Endodermal cell (in vitro differentiated cells): ENCODE measurements at regions not wholly inside any gene's neighbourhood (a gene's known extent, or its start where the extent isn't known, plus 50 kb on each side); places are given as distances from the start of the nearest gene placed in this dataset.

Experiments
- DNase-seq: peaks from one replicate; pipeline ENCODE4 v3.0.0-alpha.2; 2017
- H3K27ac ChIP-seq: 2 replicates; pipeline ENCODE4 v1.5.1; 2013; ENCODE audit warnings: mild to moderate bottlenecking, low read depth, low read length, moderate library complexity
- H3K27me3 ChIP-seq: 2 replicates; pipeline ENCODE4 v1.6.1; 2013; ENCODE audit warnings: mild to moderate bottlenecking, low read length, moderate library complexity; ENCODE audit not compliant: insufficient read depth, control insufficient read depth, poor library complexity, severe bottlenecking
- H3K36me3 ChIP-seq: 2 replicates; pipeline ENCODE4 v1.7.0; 2013; ENCODE audit warnings: mild to moderate bottlenecking, low read length, moderate library complexity; ENCODE audit not compliant: control insufficient read depth, insufficient read depth
- H3K4me1 ChIP-seq: one replicate; pipeline ENCODE4 v1.7.0; 2013; ENCODE audit warnings: low read length; ENCODE audit not compliant: control insufficient read depth, insufficient read depth
- H3K4me3 ChIP-seq: 2 replicates; pipeline ENCODE4 v1.5.1; 2013; ENCODE audit warnings: mild to moderate bottlenecking, low read length, moderate library complexity
- H3K9ac ChIP-seq: 2 replicates; pipeline ENCODE4 v1.6.1; 2013; ENCODE audit warnings: mild to moderate bottlenecking, low read length, moderate library complexity; ENCODE audit not compliant: poor library complexity, severe bottlenecking; ENCODE audit errors: extremely low read depth
- H3K9me3 ChIP-seq: 2 replicates; pipeline ENCODE4 v1.6.1; 2013; ENCODE audit warnings: mild to moderate bottlenecking, low read length, moderate library complexity; ENCODE audit not compliant: control insufficient read depth
- H3K27ac Mint-ChIP-seq: 2 replicates; pipeline ENCODE4 v1.8.0; 2020; ENCODE audit warnings: mixed read lengths
- H3K27me3 Mint-ChIP-seq: 2 replicates; pipeline ENCODE4 v1.8.0; 2021; ENCODE audit warnings: mild to moderate bottlenecking, mixed read lengths; ENCODE audit not compliant: insufficient read depth
- H3K36me3 Mint-ChIP-seq: 2 replicates; pipeline ENCODE4 v1.8.0; 2020; ENCODE audit warnings: low read depth, mixed read lengths
- H3K4me1 Mint-ChIP-seq: 2 replicates; pipeline ENCODE4 v1.8.0; 2020; ENCODE audit warnings: mixed read lengths
- H3K4me3 Mint-ChIP-seq: 2 replicates; pipeline ENCODE4 v1.8.0; 2020; ENCODE audit warnings: mild to moderate bottlenecking, moderate library complexity, mixed read lengths
- H3K9me3 Mint-ChIP-seq: 2 replicates; pipeline ENCODE4 v1.8.0; 2020; ENCODE audit warnings: mild to moderate bottlenecking, mixed read lengths
- CTCF ChIP-seq: fragments of 200-600 bp; sonication (generic); conservative IDR thresholded peaks from 2 replicates; pipeline ENCODE4 v1.5.0; 2021; ENCODE audit warnings: antibody characterized with exemption, mild to moderate bottlenecking
- WGBS, 2 experiments: methylation state at CpG; one replicate each; pipeline versions ENCODE4 v1.1.5 to v1.1.7; 2013; ENCODE audit warnings: missing lambda C conversion rate in 2 of 2, mixed read lengths in 1 of 2; ENCODE audit not compliant: insufficient coverage in 1 of 2, insufficient read length in 1 of 2; 5-methylcytosine and 5-hydroxymethylcytosine counted together

GRCh38 chr9:23483566-23483965 lies 342.5 kb downstream of the ELAVL2 start:
- no peaks in the 10 kb centered on the region for H3K36me3 ChIP-seq
- no peaks in the 10 kb centered on the region for H3K36me3 Mint-ChIP-seq
- TF ChIP-seq CTCF = no peak
- H3K4me3 Mint-ChIP-seq = no peak overlapping the region
- WGBS, 2 experiments = 100% methylated on average over 1 of the region's 1 CpG; no CpG with 5 or more reads in 1 of the 2 experiments
- H3K27ac ChIP-seq = no peak overlapping the region
- no peaks in the 10 kb centered on the region for H3K27me3 ChIP-seq
- no peak overlapping the region for H3K27ac Mint-ChIP-seq
- no peak overlapping the region for H3K9ac ChIP-seq
- H3K4me3 ChIP-seq = no peak overlapping the region
- no peaks in the 10 kb centered on the region for H3K9me3 ChIP-seq
- H3K4me1 ChIP-seq = peaks cover 2% of the 10 kb centered on the region
- H3K9me3 Mint-ChIP-seq = no peaks in the 10 kb centered on the region
- no peak for DNase-seq
- no peaks in the 10 kb centered on the region for H3K27me3 Mint-ChIP-seq
- no peaks in the 10 kb centered on the region for H3K4me1 Mint-ChIP-seq

GRCh38 chr9:23492126-23493002 lies 333.7 kb downstream of the ELAVL2 start:
- peak; percentile 51 for DNase-seq
- peak; percentile 89 for TF ChIP-seq CTCF
- Mint-ChIP-seq H3K27me3 (no peaks in the 10 kb centered on the region), H3K4me3 (no peak overlapping the region), H3K27ac (no peak overlapping the region), H3K9me3 (no peaks in the 10 kb centered on the region), H3K36me3 (no peaks in the 10 kb centered on the region), H3K4me1 (no peaks in the 10 kb centered on the region)
- 66 to 70% methylated on average over 5 of the region's 5 CpGs for WGBS, 2 experiments
- no peaks in the 10 kb centered on the region for H3K27me3 ChIP-seq
- H3K4me1 ChIP-seq = no peaks in the 10 kb centered on the region
- H3K36me3 ChIP-seq = no peaks in the 10 kb centered on the region
- H3K9ac ChIP-seq = no peak overlapping the region
- H3K27ac ChIP-seq = no peak overlapping the region
- H3K4me3 ChIP-seq = no peak overlapping the region
- H3K9me3 ChIP-seq = no peaks in the 10 kb centered on the region

DNA sequence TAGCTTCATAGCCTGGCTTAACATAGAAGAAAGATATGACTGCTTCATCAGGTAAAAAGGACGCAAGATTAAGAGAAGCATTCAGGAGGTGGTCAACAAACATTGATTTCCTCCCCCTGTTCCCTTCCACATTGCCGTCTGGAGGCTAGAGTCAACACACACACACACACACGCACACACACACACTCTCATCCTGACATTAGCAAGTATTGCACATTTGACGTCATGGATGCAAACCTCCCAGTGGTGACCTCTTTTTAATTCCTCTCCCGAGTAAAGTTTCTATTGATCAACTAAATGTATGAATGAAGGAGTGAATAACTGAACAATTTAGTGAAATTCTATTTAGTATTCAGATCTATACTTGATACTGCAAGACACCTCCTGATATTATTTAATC lies 332.8 kb downstream of the ELAVL2 start:
- H3K27me3 ChIP-seq = no peaks in the 10 kb centered on the region

More for the DNA sequence above, 332.8 kb downstream of the ELAVL2 start:
- Mint-ChIP-seq H3K9me3 (no peaks in the 10 kb centered on the region), H3K4me3 (no peak overlapping the region), H3K36me3 (no peaks in the 10 kb centered on the region), H3K27ac (no peak overlapping the region), H3K4me1 (no peaks in the 10 kb centered on the region), H3K27me3 (no peaks in the 10 kb centered on the region)
- Histone ChIP-seq H3K9ac (no peak overlapping the region), H3K4me3 (no peak overlapping the region), H3K4me1 (no peaks in the 10 kb centered on the region), H3K9me3 (no peaks in the 10 kb centered on the region), H3K27ac (no peak overlapping the region), H3K36me3 (no peaks in the 10 kb centered on the region)
- 67 to 92% methylated on average over 1 to 5 of the region's 5 CpGs for WGBS, 2 experiments
- TF ChIP-seq CTCF = no peak
- DNase-seq = no peak
